ENCODE measurements at regions not wholly inside any gene's neighbourhood (a gene's known extent, or its start where the extent isn't known, plus 50 kb on each side); places are given as distances from the start of the nearest gene placed in this dataset.

- TF ChIP-seq CTCF (IDR thresholded peaks at IDR 0.05) (no peak), POLR2A (IDR thresholded peaks at IDR 0.05) (no peak)
- Histone ChIP-seq H3K9me3 (no peaks in the 10 kb centered on the region), H3K27ac (no peak overlapping the region), H3K27me3 (no peaks in the 10 kb centered on the region), H3K36me3 (no peaks in the 10 kb centered on the region), H3K4me3 (no peak overlapping the region), H3K4me1 (no peaks in the 10 kb centered on the region)
- DNase-seq = no peak
- intact Hi-C loops (cut with DNase I; ENCODE audit: low total_unique reads) = no loop called here
Observed at GRCh38 chr16:65218348-65218747, 96.5 kb upstream of the CDH11 start.

GRCh38 chr16:65213866-65214595 is 92.2 kb upstream of the CDH11 start:
- intact Hi-C loops (cut with DNase I; ENCODE audit: low total_unique reads) = no loop called here
- TF ChIP-seq CTCF (IDR thresholded peaks at IDR 0.05) (no peak), POLR2A (IDR thresholded peaks at IDR 0.05) (no peak)
- H3K4me3 ChIP-seq = no peak overlapping the region

DNA sequence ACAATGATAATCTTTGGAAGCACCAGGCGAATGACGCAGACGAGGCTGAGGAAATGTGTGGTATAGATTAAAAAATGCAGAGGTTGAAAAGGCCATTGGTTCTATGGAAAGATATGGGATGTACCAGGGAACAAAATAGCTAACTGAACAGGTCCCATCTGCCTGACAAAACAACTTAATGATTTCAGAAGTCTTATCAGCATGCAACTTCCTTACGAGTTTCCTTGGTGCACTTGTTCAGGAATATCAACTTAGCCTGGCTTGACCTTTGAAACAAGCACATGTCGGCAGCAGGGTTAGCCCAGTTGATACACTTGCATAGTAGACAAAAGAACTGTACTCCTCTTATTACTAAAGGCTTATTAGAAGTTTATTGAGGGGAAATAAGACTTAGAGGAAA is 90.9 kb upstream of the CDH11 start:
- H3K9me3 ChIP-seq = no peaks in the 10 kb centered on the region
- TF ChIP-seq CTCF (IDR thresholded peaks at IDR 0.05) (no peak), POLR2A (IDR thresholded peaks at IDR 0.05) (no peak)
- H3K36me3 ChIP-seq = no peaks in the 10 kb centered on the region
- DNase-seq = no peak
- H3K4me3 ChIP-seq = no peak overlapping the region
- intact Hi-C loops (cut with DNase I; ENCODE audit: low total_unique reads) = no loop called here
- H3K4me1 ChIP-seq = no peaks in the 10 kb centered on the region
- H3K27ac ChIP-seq = no peak overlapping the region
- H3K27me3 ChIP-seq = no peaks in the 10 kb centered on the region

More at GRCh38 chr16:65213866-65214595, 92.2 kb upstream of the CDH11 start:
- Histone ChIP-seq H3K4me1 (no peaks in the 10 kb centered on the region), H3K27me3 (no peaks in the 10 kb centered on the region), H3K36me3 (no peaks in the 10 kb centered on the region), H3K27ac (no peak overlapping the region), H3K9me3 (no peaks in the 10 kb centered on the region)
- no peak for DNase-seq

DNA sequence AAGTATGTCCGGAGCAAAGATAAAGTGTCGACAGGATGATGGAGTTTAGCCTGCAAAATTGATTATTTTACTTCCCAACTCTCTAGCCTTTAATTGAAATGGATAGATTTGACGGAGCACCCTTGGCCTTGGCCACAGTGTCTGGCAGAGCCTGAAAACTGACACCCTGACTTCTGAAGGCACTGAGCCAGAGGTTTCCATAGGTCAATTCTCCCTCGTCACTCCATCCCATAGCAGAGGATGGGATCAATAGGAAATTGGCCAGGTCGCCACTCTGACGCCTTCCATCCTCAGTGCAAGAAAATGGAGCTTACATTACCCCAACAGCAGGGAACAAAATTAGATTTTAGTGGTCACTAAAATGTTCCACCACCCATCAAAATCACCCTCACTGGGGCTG is 90.4 kb upstream of the CDH11 start:
- no peaks in the 10 kb centered on the region for H3K4me1 ChIP-seq
- no peak for DNase-seq
- no peak overlapping the region for H3K4me3 ChIP-seq
- H3K27me3 ChIP-seq = no peaks in the 10 kb centered on the region
- TF ChIP-seq CTCF (IDR thresholded peaks at IDR 0.05) = no peak
- TF ChIP-seq POLR2A (IDR thresholded peaks at IDR 0.05) = no peak
- H3K36me3 ChIP-seq = no peaks in the 10 kb centered on the region
- no peaks in the 10 kb centered on the region for H3K9me3 ChIP-seq
- H3K27ac ChIP-seq = no peak overlapping the region
- intact Hi-C loops (cut with DNase I; ENCODE audit: low total_unique reads) = no loop called here

- H3K27ac ChIP-seq = no peak overlapping the region
- no peaks in the 10 kb centered on the region for H3K4me1 ChIP-seq
Observed at GRCh38 chr16:65202461-65202860, 80.6 kb upstream of the CDH11 start.

More at GRCh38 chr16:65202461-65202860, 80.6 kb upstream of the CDH11 start:
- Histone ChIP-seq H3K36me3 (no peaks in the 10 kb centered on the region), H3K27me3 (no peaks in the 10 kb centered on the region), H3K9me3 (no peaks in the 10 kb centered on the region), H3K4me3 (no peak overlapping the region)
- no peak for DNase-seq
- TF ChIP-seq POLR2A (IDR thresholded peaks at IDR 0.05) (no peak), CTCF (IDR thresholded peaks at IDR 0.05) (no peak)
- intact Hi-C loops (cut with DNase I; ENCODE audit: low total_unique reads) = no loop called here

Measured in uterus (tissue), 3 donors.